Sigmoid colon (tissue), 4 donors: ENCODE measurements at regions not wholly inside any gene's neighbourhood (a gene's known extent, or its start where the extent isn't known, plus 50 kb on each side); places are given as distances from the start of the nearest gene placed in this dataset.

ENCODE experiments used
- CTCF ChIP-seq, 4 experiments: fragments of 450-650 bp in 3 of 4; fragments of 200-600 bp in 1 of 4; IDR thresholded peaks; one replicate each; pipeline ENCODE4 v1.5.1; 2016 to 2019; ENCODE audit warnings: antibody characterized with exemption in 4 of 4, mild to moderate bottlenecking in 3 of 4, moderate library complexity in 2 of 4
- EP300 ChIP-seq, 4 donors: sonication (generic); formaldehyde crosslinking; IDR thresholded peaks; one replicate each; pipeline ENCODE4 v1.6.1; 2017; ENCODE audit warnings: antibody characterized with exemption in 4 of 4
- POLR2A ChIP-seq, 2 donors: fragments of 450-650 bp; IDR thresholded peaks; one replicate each; pipeline ENCODE4 v1.6.1; 2016; ENCODE audit warnings: antibody characterized with exemption in 2 of 2, mild to moderate bottlenecking in 2 of 2, moderate library complexity in 2 of 2

- TF ChIP-seq CTCF (IDR thresholded peaks at IDR 0.05) (no peak), POLR2A (IDR thresholded peaks at IDR 0.05) (no peak), EP300 (IDR thresholded peaks at IDR 0.05) (no peak)
Observed at GRCh38 chr16:51630076-51630475, 479.0 kb upstream of the SALL1 start.
